ENCODE measurements at regions not wholly inside any gene's neighbourhood (a gene's known extent, or its start where the extent isn't known, plus 50 kb on each side); places are given as distances from the start of the nearest gene placed in this dataset.

DNA sequence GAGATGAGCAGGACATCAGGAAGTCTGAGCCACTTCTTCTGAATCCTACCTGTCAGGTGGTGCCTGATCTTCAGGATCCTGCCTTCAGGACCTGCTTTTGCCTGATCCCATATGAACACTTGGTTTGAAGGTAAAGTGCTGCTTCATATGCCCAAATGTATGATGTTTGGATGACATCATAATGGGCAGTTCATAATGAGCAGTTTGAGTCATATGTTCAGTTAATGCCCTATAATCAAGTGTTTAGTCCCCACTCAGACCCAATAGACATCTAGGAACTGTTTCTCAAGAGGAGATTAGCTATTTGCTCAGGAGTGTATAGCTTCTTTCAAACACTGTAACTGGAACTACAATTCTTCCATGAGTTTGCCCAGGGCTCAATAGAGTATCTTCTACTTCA is 58.8 kb downstream of the POLR1D start:
- intact Hi-C loops (cut with DNase I) = no loop called here
- Histone ChIP-seq H3K9me3 (replicated peaks in 1 of 3) (peaks cover 0 to 5% (median 0%) of the 10 kb centered on the region in 3 donors), H3K4me1 (replicated peaks in 1 of 2) (no peaks in the 10 kb centered on the region), H3K4me3 (no peak overlapping the region), H3K27me3 (no peaks in the 10 kb centered on the region), H3K27ac (no peak overlapping the region), H3K36me3 (replicated peaks in 1 of 2) (no peaks in the 10 kb centered on the region)
- no peak for DNase-seq
- TF ChIP-seq POLR2A (IDR thresholded peaks at IDR 0.05) = no peak
- TF ChIP-seq, protein P1, sequence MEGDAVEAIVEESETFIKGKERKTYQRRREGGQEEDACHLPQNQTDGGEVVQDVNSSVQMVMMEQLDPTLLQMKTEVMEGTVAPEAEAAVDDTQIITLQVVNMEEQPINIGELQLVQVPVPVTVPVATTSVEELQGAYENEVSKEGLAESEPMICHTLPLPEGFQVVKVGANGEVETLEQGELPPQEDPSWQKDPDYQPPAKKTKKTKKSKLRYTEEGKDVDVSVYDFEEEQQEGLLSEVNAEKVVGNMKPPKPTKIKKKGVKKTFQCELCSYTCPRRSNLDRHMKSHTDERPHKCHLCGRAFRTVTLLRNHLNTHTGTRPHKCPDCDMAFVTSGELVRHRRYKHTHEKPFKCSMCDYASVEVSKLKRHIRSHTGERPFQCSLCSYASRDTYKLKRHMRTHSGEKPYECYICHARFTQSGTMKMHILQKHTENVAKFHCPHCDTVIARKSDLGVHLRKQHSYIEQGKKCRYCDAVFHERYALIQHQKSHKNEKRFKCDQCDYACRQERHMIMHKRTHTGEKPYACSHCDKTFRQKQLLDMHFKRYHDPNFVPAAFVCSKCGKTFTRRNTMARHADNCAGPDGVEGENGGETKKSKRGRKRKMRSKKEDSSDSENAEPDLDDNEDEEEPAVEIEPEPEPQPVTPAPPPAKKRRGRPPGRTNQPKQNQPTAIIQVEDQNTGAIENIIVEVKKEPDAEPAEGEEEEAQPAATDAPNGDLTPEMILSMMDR (IDR thresholded peaks at IDR 0.05) = no peak

DNA sequence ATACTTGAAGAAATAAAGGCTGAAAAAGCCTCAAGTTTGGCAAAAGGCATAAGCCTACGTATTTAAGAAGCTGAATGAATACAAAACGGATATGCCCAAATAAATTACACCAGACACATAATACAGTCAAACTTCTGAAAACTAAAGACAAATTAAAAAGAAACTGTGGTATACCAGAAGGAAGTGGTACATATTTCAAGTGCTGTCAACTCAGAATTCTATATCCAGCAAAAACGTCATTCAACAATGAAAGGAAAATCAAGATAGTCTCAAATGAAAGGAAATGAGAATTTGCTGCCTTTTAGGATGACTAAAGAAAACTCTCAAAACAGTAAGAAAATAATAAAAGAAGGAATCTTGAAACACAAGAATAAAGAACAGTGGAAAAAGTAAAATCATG is 69.5 kb downstream of the POLR1D start:
- 62 to 75% (median 68%) methylated on average over 3 of the region's 3 CpGs for WGBS, 4 donors

DNA sequence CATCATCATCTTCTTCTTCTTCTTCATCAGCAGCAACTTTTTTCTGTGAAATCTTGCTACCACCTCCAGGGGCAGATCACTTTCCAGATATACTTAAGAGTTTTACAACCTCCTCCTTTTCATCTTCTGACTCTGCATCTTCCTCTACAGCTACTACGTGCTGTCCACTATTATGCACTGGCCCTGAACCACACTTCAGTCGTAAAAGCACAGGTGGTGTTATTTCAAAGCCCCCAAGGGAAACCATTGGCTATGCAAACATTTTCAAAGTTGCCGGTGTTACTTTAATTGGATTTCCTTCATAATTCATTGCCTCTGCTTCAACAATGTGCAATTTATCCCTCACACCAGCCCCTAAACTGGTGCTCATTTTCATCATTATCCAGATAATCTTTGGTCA is 75.0 kb downstream of the POLR1D start:
- 41 to 76% (median 58%) methylated on average over 3 of the region's 3 CpGs for WGBS, 4 donors
- H3K4me3 ChIP-seq = no peak overlapping the region
- no peaks in the 10 kb centered on the region for H3K36me3 ChIP-seq (replicated peaks in 1 of 2)
- no peak overlapping the region for H3K27ac ChIP-seq
- H3K27me3 ChIP-seq = no peaks in the 10 kb centered on the region
- no peak for TF ChIP-seq POLR2A (IDR thresholded peaks at IDR 0.05)
- TF ChIP-seq, protein P1 (IDR thresholded peaks at IDR 0.05) = no peak
- H3K9me3 ChIP-seq (replicated peaks in 1 of 3) = no peaks in the 10 kb centered on the region
- H3K4me1 ChIP-seq (replicated peaks in 1 of 2) = no peaks in the 10 kb centered on the region
- no peak for DNase-seq
- intact Hi-C loops (cut with DNase I) = no loop called here

More for the DNA sequence above, 69.5 kb downstream of the POLR1D start:
- Histone ChIP-seq H3K4me3 (no peak overlapping the region), H3K9me3 (replicated peaks in 1 of 3) (peaks cover 0 to 10% (median 0%) of the 10 kb centered on the region in 3 donors), H3K4me1 (replicated peaks in 1 of 2) (no peaks in the 10 kb centered on the region), H3K27me3 (no peaks in the 10 kb centered on the region), H3K27ac (no peak overlapping the region), H3K36me3 (replicated peaks in 1 of 2) (no peaks in the 10 kb centered on the region)
- DNase-seq = no peak
- intact Hi-C loops (cut with DNase I) = no loop called here
- TF ChIP-seq POLR2A (IDR thresholded peaks at IDR 0.05) = no peak
- TF ChIP-seq, protein P1 (IDR thresholded peaks at IDR 0.05) = no peak

DNA sequence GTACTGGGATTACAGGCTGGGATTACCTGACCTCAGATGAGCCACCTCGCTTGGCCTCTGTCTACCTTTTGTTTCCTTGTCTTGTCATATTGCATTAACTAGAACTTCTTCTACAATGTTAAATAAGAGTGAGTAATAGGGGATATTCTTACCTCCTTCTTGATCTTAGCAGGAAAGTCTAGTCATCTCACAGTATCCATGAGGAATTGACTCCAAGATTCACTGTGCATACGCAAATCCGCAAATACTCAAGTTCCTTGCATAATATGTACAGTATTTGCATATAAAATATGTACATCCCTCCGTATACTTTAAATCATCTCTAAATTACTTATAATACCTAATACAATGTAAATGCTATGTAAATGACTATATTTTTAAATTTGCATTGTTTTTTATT is 78.3 kb downstream of the POLR1D start:
- H3K4me3 ChIP-seq = no peak overlapping the region
- H3K9me3 ChIP-seq (replicated peaks in 1 of 3) = peaks cover 0 to 8% (median 0%) of the 10 kb centered on the region in 3 donors
- no peaks in the 10 kb centered on the region for H3K27me3 ChIP-seq
- no peak overlapping the region for H3K27ac ChIP-seq
- intact Hi-C loops (cut with DNase I) = no loop called here
- no peak for DNase-seq
- 66 to 93% (median 82%) methylated on average over 4 of the region's 4 CpGs for WGBS, 4 donors
- TF ChIP-seq, protein P1 (IDR thresholded peaks at IDR 0.05) = no peak
- no peak for TF ChIP-seq POLR2A (IDR thresholded peaks at IDR 0.05)
- no peaks in the 10 kb centered on the region for H3K4me1 ChIP-seq (replicated peaks in 1 of 2)
- no peaks in the 10 kb centered on the region for H3K36me3 ChIP-seq (replicated peaks in 1 of 2)
